Activated effector memory CD4-positive, alpha-beta T cell treated with anti-CD3 and anti-CD28 coated beads, Interleukin-2, amount 50 U/mL, for 16 hours (primary cell): ENCODE measurements at regions not wholly inside any gene's neighbourhood (a gene's known extent, or its start where the extent isn't known, plus 50 kb on each side); places are given as distances from the start of the nearest gene placed in this dataset.
"Not testable (repeated sequence)": the region's sequence is repeated elsewhere in the genome, so short reads cannot be mapped to it uniquely, and the experiment has no call there.

Source experiments
- DNase-seq: peaks from one replicate; pipeline ENCODE4 v3.0.0-alpha.2; 2020

- DNase-seq, result no peak
Measured at GRCh38 chr6:134420614-134421181, 102.8 kb upstream of the SGK1 start.

GRCh38 chr6:134419716-134420115 lies 101.8 kb upstream of the SGK1 start:
- no peak for DNase-seq

GRCh38 chr6:134416418-134417154 lies 98.7 kb upstream of the SGK1 start:
- DNase-seq, result no peak

- DNase-seq, result no peak
Measured at GRCh38 chr6:134415656-134416055, 97.7 kb upstream of the SGK1 start.

DNA sequence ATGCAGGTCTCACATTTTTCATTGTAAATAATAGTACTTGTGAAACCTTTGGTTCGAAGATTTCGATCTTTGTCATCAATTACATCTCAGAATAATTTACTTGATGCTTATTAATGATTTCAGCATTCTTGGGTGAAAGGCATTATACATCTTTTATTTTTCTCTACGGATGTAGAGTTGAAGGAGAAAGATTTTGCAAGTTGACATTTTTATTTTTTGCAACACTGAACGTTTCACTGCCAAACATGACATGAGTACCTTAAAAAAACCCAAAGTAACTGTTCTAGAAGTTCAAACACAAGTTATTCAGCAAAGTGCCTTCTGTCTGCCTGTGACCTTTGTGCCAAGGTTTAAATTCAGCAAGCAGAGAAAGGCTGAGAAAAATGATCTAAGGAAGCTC lies 97.3 kb upstream of the SGK1 start:
- no peak for DNase-seq

- DNase-seq, result no peak
Measured at GRCh38 chr6:134414793-134415192, 96.9 kb upstream of the SGK1 start.

DNA sequence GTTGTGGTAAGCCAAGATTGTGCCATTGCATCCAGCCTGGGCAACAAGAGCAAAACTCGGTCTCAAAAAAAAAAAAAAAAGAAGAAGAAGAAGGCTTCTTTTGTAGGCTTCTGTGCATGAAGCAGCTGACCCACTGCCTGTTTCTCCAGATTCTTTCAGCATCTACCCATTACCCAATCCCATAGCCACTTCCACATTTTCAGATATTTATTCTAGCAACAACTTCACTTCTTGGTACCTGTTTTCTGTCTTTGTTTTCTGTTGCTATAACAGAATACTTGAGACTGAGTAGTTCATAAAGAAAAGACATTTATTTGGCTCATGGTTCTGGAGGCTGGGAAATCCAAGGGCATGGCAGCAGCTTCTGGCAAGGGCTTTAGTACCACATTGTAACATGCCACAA lies 95.3 kb upstream of the SGK1 start:
- DNase-seq, result no peak

- no peak for DNase-seq
Measured at GRCh38 chr6:134410541-134410940, 92.6 kb upstream of the SGK1 start.

DNA sequence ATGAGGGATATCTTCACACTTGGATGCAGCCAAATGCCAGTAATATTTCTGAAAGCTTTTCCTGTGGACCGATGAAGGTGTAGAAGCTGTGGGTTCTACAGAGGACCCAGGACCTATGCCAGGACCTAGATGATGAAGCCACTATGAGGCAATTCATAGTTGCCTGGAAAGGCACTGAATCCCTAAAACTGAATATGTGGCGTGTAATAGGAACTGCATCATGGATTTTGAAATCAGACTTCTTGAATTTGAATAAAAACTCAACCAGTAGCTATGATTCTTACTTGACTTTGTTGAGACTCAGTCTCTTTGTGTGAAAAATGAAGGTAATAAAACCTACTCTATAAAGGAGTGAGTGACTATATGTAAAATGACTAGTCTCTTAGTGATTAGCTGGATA lies 89.9 kb upstream of the SGK1 start:
- no peak for DNase-seq

DNA sequence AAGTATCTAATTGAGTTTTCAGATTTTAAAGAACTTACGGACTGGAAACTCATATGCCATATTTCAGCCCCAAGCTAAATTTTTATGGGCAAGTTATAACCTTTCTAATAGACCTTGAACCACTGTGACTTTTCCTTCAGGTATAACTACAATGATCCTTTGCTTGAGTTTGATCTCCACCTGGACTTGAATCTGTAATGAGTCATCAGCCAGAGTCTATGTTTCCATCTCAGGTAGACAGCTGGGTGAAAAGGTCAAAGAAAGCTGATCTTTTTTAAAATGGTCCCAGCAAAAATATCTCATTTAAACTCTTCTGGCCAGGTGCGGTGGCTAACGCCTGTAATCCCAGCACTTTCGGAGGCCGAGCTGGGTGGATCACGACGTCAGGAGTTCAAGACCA lies 88.4 kb upstream of the SGK1 start:
- no peak for DNase-seq

GRCh38 chr6:134405386-134406087 lies 87.6 kb upstream of the SGK1 start:
- DNase-seq, result no peak

DNA sequence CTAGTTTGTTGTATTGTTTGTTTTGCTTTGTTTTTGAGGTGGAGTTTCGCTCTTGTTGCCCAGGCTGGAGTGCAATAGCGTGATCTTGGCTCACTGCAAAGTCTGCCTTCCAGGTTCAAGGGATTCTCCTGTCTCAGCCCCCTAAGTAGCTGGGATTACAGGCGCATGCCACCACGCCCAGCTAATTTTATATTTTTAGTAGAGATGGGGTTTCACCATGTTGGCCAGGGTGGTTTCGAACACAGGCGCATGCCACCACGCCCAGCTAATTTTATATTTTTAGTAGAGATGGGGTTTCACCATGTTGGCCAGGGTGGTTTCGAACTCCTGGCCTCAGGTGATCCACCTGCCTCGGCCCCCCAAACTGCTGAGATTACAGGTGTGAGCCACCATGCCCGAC lies 85.4 kb upstream of the SGK1 start:
- DNase-seq, result not testable (repeated sequence)

DNA sequence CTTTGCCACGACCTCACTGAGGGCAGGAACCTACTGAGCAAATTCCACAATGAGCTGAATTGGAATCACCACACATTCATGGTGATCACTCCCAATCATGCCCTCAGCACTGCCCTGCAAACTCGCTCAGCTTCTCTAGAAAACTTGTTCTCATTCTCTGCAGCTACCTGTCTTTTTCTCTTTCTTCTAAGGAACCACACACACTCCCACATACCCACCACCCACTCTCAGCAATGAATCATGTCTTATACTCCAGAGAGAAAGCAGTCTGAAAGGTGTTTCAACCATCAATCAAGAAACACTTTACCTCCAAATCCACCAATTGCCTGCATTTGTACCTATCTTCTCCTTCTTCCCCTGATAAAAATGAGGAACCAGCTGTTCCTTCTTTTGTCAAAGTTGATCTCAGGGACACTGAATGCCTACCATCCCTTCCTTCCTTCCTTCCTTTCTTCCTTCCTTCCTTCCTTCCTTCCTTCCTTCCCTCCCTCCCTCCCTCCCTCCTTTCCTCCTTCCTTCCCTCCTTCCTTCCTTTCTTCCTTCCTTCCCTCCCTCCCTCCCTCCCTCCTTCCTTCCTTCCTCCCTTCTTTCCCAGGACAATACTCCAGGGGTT lies 84.6 kb upstream of the SGK1 start:
- DNase-seq, result no peak

DNA sequence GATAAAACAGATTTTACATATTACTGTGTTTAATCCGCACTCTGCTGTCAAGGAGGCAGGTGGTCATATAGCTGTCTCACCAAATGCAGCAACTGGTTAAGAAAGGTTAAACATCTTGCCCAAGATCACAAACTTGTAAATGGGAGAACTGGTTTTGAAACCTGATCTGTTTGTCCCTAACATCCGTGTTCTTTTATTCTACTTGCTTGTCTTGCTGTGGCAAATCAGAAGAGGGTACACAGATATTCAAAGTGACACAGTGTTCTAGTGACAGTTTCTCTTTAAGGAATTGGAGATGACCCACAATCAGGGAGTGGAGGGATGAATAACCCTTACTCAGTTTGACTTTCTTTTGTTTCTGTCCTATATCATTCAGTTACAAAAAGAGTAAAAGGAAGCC lies 83.0 kb upstream of the SGK1 start:
- DNase-seq, result no peak

DNA sequence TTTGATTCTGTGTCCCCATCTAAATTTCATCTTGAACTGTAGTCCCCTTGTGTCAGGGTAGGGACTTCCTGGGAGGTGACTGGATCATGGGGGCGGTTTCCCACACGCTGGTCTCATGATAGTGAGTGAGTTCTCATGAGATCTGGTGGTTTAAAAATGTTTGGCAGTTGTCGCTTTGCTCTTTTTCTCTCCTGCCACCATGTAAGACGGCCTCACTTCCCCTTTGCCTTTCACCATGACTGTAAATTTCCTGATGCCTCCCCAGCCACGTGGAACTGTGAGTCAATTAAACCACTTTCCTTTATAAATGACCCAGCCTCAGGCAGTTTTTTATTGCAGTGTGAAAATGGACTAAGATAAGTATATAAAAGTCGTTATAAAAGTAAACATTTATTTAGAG lies 80.5 kb upstream of the SGK1 start:
- no peak for DNase-seq

- no peak for DNase-seq
Measured at GRCh38 chr6:134397676-134398075, 79.8 kb upstream of the SGK1 start.

DNA sequence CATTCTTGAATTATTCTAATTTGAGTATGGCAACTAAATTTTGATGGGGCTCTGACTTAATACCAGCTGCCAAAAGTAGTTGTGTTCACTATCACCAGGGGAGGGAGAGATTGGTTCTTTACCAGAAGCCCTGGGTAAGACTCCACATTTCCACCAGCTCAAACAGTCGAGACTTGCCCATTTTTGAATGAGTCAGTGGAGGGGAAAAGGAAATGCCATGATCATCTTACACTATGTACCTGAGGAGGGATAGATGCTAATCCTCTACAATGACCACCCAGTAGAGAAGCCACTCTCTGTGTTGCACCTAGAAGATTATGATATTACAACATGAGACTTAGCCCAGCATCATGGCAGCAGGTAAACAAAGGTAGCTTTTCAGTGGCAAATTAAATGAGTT lies 77.0 kb upstream of the SGK1 start:
- DNase-seq, result no peak

- DNase-seq, result no peak
Measured at GRCh38 chr6:134394208-134394607, 76.3 kb upstream of the SGK1 start.

- no peak for DNase-seq
Measured at GRCh38 chr6:134391205-134391604, 73.3 kb upstream of the SGK1 start.

DNA sequence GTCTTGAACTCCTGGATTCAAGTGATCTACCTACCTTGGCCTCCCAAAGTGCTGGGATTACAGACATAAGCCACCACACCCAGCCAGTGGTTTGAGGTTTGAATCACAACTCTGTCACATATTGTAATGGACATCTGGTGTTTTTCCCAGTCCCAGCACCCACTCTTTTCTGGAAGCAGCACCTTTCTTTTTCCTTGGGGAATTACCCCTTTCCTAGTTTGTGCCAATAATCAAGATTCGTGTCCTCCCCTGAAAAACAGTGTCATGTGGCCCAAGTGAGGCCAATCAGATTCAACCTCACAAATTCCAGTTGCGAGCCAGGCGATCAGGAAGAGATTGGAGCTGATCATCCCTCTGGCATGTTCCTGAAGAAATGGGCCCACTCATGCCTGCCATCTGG lies 71.7 kb upstream of the SGK1 start:
- no peak for DNase-seq

DNA sequence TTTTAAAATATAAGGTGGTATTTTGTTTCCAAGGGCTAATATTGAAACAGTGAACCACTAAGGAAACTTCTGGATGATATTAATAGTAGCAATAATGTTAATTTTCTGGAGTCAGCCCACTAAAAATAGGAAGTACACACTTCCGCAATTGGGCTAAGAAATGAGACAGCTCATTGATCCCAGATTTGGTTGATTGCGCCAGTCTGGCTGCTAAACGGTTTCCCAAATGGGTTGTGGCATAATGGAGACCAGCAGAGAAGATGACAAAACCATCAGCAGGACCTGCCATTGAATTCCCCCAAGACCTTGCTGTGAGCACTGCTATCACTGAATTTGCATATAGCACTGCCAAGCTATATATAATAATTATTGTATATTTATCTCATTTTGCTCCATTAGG lies 71.2 kb upstream of the SGK1 start:
- no peak for DNase-seq

DNA sequence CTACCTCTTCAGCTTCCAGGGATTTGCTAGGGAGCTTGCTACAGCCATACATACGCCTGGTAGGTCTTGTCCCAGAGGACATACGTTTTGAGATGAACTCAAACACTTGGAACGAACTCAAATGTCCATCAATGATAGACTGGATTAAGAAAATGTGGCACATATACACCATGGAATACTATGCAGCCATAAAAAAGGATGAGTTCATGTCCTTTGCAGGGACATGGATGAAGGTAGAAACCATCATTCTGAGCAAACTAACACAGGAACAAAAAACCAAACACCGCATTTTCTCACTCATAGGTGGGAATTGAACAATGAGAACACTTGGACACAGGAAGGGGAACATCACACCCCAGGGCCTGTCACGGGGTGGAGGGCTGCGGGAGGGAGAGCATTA lies 68.6 kb upstream of the SGK1 start:
- DNase-seq, result not testable (repeated sequence)

DNA sequence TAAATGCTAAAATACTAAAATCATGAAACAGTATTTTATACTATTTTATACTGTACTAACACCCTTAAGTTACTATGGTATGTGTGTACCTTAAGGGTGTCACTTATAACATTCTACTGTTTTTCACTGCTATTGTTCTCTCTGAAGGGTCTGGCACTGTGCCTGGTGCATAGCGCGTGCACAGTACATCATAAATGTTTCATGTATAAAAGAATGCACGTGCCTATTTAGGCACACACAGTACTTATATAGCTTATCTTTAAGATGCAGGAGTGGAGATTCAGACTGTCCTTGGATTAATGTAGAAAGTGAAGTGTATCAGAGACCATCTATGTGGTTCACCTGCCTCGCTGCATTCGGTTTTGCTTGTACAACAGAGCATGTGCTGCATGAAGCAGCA lies 64.0 kb upstream of the SGK1 start:
- DNase-seq, result no peak

DNA sequence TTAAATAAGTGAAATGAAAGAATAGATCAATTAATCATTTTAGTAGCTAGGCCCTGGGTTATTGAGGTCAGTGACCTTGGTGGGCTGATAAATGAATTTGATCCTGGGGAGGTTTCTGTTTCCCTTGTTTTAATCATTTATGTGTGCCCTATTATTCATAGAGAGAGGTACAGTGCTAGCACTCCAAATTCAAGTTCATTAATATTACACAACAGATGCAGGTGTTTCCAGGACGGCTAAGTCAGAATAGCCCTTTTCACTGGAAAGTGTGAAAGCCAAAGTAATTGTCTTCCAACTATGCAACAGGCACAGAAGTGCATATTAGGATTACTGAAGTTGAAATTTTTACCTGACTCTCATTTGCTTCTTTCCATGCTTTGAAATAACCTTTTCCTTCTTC lies 61.7 kb upstream of the SGK1 start:
- DNase-seq, result no peak
